Cardiac muscle cell (in vitro differentiated cells and primary cell): ENCODE measurements at regions not wholly inside any gene's neighbourhood (a gene's known extent, or its start where the extent isn't known, plus 50 kb on each side); places are given as distances from the start of the nearest gene placed in this dataset.

Experiments used
- DNase-seq, 2 donors: peaks; one replicate each; pipeline versions ENCODE4 v3.0.0 to v3.0.0-alpha.2; 2010 to 2017; ENCODE audit warnings: low read depth in 1 of 2, low spot score in 1 of 2
- H3K27ac ChIP-seq: fragments of 200-600 bp; sonication (generic); 2 replicates; pipeline ENCODE4 v1.5.1; 2016
- H3K27me3 ChIP-seq: fragments of 200-600 bp; sonication (generic); 2 replicates; pipeline ENCODE4 v1.6.0; 2016; ENCODE audit warnings: control low read depth
- H3K36me3 ChIP-seq: fragments of 200-600 bp; sonication (generic); 2 replicates; pipeline ENCODE4 v1.5.1; 2016; ENCODE audit warnings: control low read depth
- H3K4me1 ChIP-seq: fragments of 200-600 bp; sonication (generic); 2 replicates; pipeline ENCODE4 v1.8.1; 2017; ENCODE audit warnings: low read depth, mild to moderate bottlenecking, mixed run types
- H3K4me3 ChIP-seq: fragments of 200-600 bp; sonication (generic); 2 replicates; pipeline ENCODE4 v1.5.1; 2016; ENCODE audit warnings: mild to moderate bottlenecking
- H3K9me3 ChIP-seq: fragments of 200-600 bp; sonication (generic); 2 replicates; pipeline ENCODE4 v1.5.1; 2017; ENCODE audit warnings: low read depth, mild to moderate bottlenecking, control low read depth
- TF ChIP-seq, protein P1 (sequence below): IDR thresholded peaks from 2 replicates; pipeline ENCODE4 v1.5.1; 2012; ENCODE audit warnings: low read depth, mild to moderate bottlenecking, low read length

GRCh38 chr18:78457731-78458130, 521.9 kb upstream of the SALL3 start:
- TF ChIP-seq, protein P1, sequence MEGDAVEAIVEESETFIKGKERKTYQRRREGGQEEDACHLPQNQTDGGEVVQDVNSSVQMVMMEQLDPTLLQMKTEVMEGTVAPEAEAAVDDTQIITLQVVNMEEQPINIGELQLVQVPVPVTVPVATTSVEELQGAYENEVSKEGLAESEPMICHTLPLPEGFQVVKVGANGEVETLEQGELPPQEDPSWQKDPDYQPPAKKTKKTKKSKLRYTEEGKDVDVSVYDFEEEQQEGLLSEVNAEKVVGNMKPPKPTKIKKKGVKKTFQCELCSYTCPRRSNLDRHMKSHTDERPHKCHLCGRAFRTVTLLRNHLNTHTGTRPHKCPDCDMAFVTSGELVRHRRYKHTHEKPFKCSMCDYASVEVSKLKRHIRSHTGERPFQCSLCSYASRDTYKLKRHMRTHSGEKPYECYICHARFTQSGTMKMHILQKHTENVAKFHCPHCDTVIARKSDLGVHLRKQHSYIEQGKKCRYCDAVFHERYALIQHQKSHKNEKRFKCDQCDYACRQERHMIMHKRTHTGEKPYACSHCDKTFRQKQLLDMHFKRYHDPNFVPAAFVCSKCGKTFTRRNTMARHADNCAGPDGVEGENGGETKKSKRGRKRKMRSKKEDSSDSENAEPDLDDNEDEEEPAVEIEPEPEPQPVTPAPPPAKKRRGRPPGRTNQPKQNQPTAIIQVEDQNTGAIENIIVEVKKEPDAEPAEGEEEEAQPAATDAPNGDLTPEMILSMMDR: no peak

GRCh38 chr18:78458356-78458755, 521.3 kb upstream of the SALL3 start:
- DNase-seq: no peak
- H3K36me3 ChIP-seq: no peaks in the 10 kb centered on the region
- no peak overlapping the region for H3K4me3 ChIP-seq
- H3K4me1 ChIP-seq: no peaks in the 10 kb centered on the region
- no peak overlapping the region for H3K27ac ChIP-seq
- no peaks in the 10 kb centered on the region for H3K27me3 ChIP-seq
- TF ChIP-seq, protein P1: no peak
- no peaks in the 10 kb centered on the region for H3K9me3 ChIP-seq

More at GRCh38 chr18:78457731-78458130, 521.9 kb upstream of the SALL3 start:
- no peak overlapping the region for H3K27ac ChIP-seq
- H3K4me1 ChIP-seq: no peaks in the 10 kb centered on the region
- no peaks in the 10 kb centered on the region for H3K36me3 ChIP-seq
- no peak for DNase-seq
- no peaks in the 10 kb centered on the region for H3K27me3 ChIP-seq
- no peaks in the 10 kb centered on the region for H3K9me3 ChIP-seq
- H3K4me3 ChIP-seq: no peak overlapping the region

- no peak overlapping the region for H3K4me3 ChIP-seq
- H3K36me3 ChIP-seq: no peaks in the 10 kb centered on the region
- TF ChIP-seq, protein P1: no peak
- H3K27me3 ChIP-seq: no peaks in the 10 kb centered on the region
- no peaks in the 10 kb centered on the region for H3K9me3 ChIP-seq
- no peak for DNase-seq
- H3K27ac ChIP-seq: no peak overlapping the region
- no peaks in the 10 kb centered on the region for H3K4me1 ChIP-seq
Measured at GRCh38 chr18:78459668-78460067, 520.0 kb upstream of the SALL3 start.

GRCh38 chr18:78460558-78460957, 519.1 kb upstream of the SALL3 start:
- H3K4me3 ChIP-seq: no peak overlapping the region
- no peak for DNase-seq
- no peak overlapping the region for H3K27ac ChIP-seq
- H3K9me3 ChIP-seq: no peaks in the 10 kb centered on the region
- H3K27me3 ChIP-seq: no peaks in the 10 kb centered on the region
- H3K4me1 ChIP-seq: no peaks in the 10 kb centered on the region
- TF ChIP-seq, protein P1: no peak
- no peaks in the 10 kb centered on the region for H3K36me3 ChIP-seq

DNA sequence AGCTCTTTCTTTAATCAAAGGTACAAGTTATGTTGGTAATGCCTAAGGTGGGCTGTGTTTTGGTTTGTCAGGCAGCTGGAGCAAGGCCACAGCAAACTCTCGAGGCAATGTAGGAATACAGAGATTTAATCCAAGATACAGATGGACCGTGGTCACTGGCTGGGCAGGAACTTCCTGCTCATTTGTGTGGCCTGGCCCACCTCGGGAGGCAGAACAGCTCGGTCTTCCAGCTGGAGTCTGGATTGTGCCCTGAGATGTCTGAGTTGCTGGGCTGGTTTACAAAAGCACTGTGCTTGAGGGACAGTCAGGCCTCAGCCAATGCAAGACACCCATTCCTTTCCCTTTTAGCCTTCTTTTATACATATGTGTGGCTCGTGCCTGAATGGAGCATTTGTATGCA, 506.1 kb upstream of the SALL3 start:
- no peaks in the 10 kb centered on the region for H3K4me1 ChIP-seq
- no peaks in the 10 kb centered on the region for H3K27me3 ChIP-seq
- H3K4me3 ChIP-seq: no peak overlapping the region
- no peak for DNase-seq
- TF ChIP-seq, protein P1: no peak
- H3K27ac ChIP-seq: no peak overlapping the region
- H3K36me3 ChIP-seq: no peaks in the 10 kb centered on the region
- H3K9me3 ChIP-seq: no peaks in the 10 kb centered on the region

DNA sequence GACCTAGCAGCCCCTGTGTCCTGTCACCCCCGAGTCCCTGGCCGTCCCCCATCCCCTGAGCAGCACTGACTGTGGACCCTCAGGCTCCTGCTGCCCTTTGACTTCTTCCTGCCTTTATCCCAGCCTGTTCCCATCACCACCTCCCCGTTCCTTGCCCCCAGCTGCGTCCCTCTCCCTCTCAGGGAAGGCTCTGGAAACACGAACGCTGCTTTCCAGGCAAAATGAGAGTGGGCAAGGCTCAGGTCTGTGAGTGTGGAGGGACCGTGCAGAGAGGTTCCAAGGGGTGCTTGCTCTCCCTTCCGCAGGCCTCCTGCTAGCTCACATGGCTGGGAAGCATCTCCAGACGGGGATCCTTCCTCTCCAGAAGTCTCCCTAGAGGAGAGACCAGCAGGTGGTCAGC, 501.8 kb upstream of the SALL3 start:
- H3K27me3 ChIP-seq: no peaks in the 10 kb centered on the region
- H3K4me1 ChIP-seq: no peaks in the 10 kb centered on the region
- TF ChIP-seq, protein P1: no peak
- no peaks in the 10 kb centered on the region for H3K9me3 ChIP-seq
- H3K36me3 ChIP-seq: no peaks in the 10 kb centered on the region
- no peak overlapping the region for H3K27ac ChIP-seq
- no peak for DNase-seq
- no peak overlapping the region for H3K4me3 ChIP-seq
